Calu3 (cell line): ENCODE measurements at regions not wholly inside any gene's neighbourhood (a gene's known extent, or its start where the extent isn't known, plus 50 kb on each side); places are given as distances from the start of the nearest gene placed in this dataset.

ENCODE experiments used
- BruUV-seq: library from RNA; stranded (reverse); fragments of 400-500 nt; replicated peaks from 2 replicates; lab custom pipeline; 2021; lab: Mats Ljungman, UMichigan
- CTCF ChIA-PET: fragments of 300-600 bp; sonication (Branson Sonifier 250); formaldehyde crosslinking; loops from one replicate; lab custom pipeline; 2022; ENCODE audit warnings: antibody characterized with exemption; lab: Charles Lee
- DNase-seq: peaks from one replicate; pipeline ENCODE4 v3.0.0; 2022
- H3K27ac Mint-ChIP-seq: one replicate; pipeline ENCODE4 v1.8.0; 2022; ENCODE audit warnings: mixed read lengths; ENCODE audit not compliant: unreplicated experiment
- H3K27me3 Mint-ChIP-seq: one replicate; pipeline ENCODE4 v1.8.0; 2022; ENCODE audit warnings: mixed read lengths; ENCODE audit not compliant: unreplicated experiment
- H3K36me3 Mint-ChIP-seq: one replicate; pipeline ENCODE4 v1.8.0; 2022; ENCODE audit warnings: mild to moderate bottlenecking, moderate library complexity, mixed read lengths; ENCODE audit not compliant: insufficient read depth, unreplicated experiment
- H3K4me1 Mint-ChIP-seq: one replicate; pipeline ENCODE4 v1.8.0; 2022; ENCODE audit warnings: mild to moderate bottlenecking, low read depth, mixed read lengths; ENCODE audit not compliant: unreplicated experiment
- H3K4me3 Mint-ChIP-seq: one replicate; pipeline ENCODE4 v1.8.0; 2022; ENCODE audit warnings: mild to moderate bottlenecking, low read depth, moderate library complexity, mixed read lengths; ENCODE audit not compliant: unreplicated experiment
- H3K9me3 Mint-ChIP-seq: one replicate; pipeline ENCODE4 v1.8.0; 2022; ENCODE audit warnings: low read depth, mixed read lengths; ENCODE audit not compliant: unreplicated experiment
- intact Hi-C: fragments of 100-400 bp; cut with micrococcal nuclease; formaldehyde crosslinking; loops from one replicate; pipeline ENCODE4 v1.10.0; 2022; ENCODE audit not compliant: unreplicated experiment
- TF ChIP-seq, protein P1 (sequence below): fragments of 200-600 bp; IDR thresholded peaks from one replicate; pipeline ENCODE4 v1.8.0; 2022; ENCODE audit warnings: antibody characterized with exemption; ENCODE audit not compliant: unreplicated experiment

DNA sequence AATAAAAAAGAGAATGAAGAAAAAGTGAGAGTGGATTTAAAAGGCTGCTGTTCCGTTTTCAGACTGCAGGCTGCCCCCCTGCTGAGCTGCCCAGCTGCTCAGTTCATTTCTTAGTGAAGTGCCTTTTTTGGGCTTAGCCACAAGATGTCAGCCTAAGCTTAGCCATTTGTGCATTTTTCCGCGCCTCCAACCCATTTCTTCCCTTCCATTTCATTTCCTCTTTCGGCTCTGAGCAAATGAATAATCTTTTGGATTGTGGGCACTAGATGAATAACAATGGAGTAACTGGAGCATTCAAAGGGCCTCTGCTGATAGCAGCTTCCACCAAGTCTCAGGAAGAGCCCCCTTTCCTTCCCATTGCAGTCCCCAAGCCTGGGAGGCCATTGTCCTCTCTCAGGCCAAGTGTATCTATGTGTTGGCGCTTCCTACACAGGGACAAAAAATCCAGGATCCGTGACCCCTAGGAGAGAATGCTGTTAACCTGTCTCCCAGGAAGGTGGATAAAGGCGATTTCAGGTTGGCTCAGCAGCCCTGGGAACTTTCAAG, 83.5 kb upstream of the SPTLC3 start:
- Mint-ChIP-seq H3K4me1 (peaks cover 37% of the 10 kb centered on the region), H3K9me3 (no peaks in the 10 kb centered on the region), H3K27me3 (peaks cover 13% of the 10 kb centered on the region), H3K4me3 (no peak overlapping the region), H3K36me3 (no peaks in the 10 kb centered on the region), H3K27ac (no peak overlapping the region)
- CTCF ChIA-PET: interaction anchor here (1.0 to 2.2 kb wide), 3 partner anchors 40 to 621 kb away, joined by 3 to 18 read pairs (median 5); no protein-coding TSS in a partner anchor
- no TSS peak for BruUV-seq
- peak; percentile 59 for DNase-seq
- intact Hi-C loops: loop anchor here (1.0 to 2.0 kb wide), 3 partner anchors 41 to 848 kb away; no protein-coding TSS in a partner anchor
- TF ChIP-seq, protein P1, sequence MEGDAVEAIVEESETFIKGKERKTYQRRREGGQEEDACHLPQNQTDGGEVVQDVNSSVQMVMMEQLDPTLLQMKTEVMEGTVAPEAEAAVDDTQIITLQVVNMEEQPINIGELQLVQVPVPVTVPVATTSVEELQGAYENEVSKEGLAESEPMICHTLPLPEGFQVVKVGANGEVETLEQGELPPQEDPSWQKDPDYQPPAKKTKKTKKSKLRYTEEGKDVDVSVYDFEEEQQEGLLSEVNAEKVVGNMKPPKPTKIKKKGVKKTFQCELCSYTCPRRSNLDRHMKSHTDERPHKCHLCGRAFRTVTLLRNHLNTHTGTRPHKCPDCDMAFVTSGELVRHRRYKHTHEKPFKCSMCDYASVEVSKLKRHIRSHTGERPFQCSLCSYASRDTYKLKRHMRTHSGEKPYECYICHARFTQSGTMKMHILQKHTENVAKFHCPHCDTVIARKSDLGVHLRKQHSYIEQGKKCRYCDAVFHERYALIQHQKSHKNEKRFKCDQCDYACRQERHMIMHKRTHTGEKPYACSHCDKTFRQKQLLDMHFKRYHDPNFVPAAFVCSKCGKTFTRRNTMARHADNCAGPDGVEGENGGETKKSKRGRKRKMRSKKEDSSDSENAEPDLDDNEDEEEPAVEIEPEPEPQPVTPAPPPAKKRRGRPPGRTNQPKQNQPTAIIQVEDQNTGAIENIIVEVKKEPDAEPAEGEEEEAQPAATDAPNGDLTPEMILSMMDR: peak; percentile 66

DNA sequence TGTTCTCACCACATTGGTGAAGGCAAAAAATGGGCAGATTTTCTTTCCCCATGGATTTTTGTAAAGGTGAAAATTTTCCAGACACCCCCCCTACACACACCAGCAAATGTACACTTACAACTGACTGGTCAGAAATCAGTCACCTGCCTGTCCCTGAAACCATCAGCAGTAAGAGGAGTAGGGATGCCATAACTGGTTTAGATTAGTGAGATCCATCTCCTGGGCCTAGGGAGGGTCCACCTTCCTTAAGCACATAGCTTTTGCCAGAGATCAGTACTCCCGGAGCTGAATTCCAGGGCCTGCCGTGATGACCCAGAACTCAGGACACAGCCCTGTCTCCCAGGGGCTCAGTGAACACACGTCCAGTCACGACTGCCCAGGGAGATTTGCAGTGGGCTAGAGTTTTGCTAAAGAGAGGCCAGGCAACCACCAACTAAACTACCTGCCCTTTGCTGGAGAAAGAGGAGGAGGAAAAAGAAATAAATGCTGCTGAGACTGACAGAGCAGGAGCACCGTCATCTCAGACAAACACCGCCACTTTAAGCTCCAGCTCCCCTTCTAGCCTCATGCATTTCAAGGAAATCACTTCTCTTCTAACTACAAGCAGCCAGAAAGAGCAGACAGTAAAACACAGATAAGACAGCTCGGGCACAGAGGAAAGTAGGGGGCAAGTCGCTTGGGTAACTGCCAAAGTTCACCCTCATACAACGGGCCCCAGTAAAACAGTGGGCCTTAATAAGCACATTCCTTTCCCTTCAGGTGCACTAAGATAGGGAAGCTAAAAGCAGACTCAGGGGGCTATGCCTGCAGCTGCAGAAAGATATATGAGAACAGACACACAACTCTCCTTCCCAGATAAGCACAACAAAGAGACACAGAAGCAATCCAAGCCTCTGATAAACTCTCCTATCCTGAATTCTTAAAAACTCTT, 82.6 kb upstream of the SPTLC3 start:
- peaks cover 13% of the 10 kb centered on the region for H3K27me3 Mint-ChIP-seq
- CTCF ChIA-PET: interaction anchor here (1.9 to 2.2 kb wide), 2 partner anchors 39 to 620 kb away, joined by 5 to 18 read pairs; no protein-coding TSS in a partner anchor
- DNase-seq: no peak
- no peak overlapping the region for H3K4me3 Mint-ChIP-seq
- TF ChIP-seq, protein P1: no peak
- no peak overlapping the region for H3K27ac Mint-ChIP-seq
- H3K36me3 Mint-ChIP-seq: no peaks in the 10 kb centered on the region
- intact Hi-C loops: loop anchor here (1.0 to 2.0 kb wide), 3 partner anchors 40 to 847 kb away; no protein-coding TSS in a partner anchor
- BruUV-seq: no TSS peak
- H3K4me1 Mint-ChIP-seq: peaks cover 37% of the 10 kb centered on the region
- no peaks in the 10 kb centered on the region for H3K9me3 Mint-ChIP-seq

DNA sequence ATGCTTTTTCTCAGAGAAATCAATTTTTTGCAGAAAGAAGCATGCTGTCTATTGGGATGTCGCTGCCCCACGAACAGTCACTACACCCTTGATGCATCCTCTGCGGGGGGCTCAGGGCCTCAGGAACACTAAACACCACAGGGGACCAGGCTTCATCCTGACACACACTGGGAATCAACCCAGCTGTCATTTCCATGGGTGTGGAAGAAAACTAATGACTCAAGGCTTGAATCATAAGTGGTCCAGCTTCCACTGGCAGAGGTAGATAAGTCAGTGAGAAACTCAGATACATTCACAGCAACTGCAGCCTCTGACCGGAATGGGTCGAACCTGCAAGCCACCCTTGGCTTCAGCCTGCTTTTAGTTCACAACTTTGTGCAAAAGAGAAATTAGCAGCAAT, 81.3 kb upstream of the SPTLC3 start:
- Mint-ChIP-seq H3K36me3 (no peaks in the 10 kb centered on the region), H3K27ac (no peak overlapping the region), H3K4me1 (peaks cover 37% of the 10 kb centered on the region), H3K4me3 (no peak overlapping the region), H3K27me3 (no peaks in the 10 kb centered on the region), H3K9me3 (no peaks in the 10 kb centered on the region)
- no peak for DNase-seq
- TF ChIP-seq, protein P1: no peak
- CTCF ChIA-PET: no interaction called here
- no TSS peak for BruUV-seq
- intact Hi-C loops: no loop called here

DNA sequence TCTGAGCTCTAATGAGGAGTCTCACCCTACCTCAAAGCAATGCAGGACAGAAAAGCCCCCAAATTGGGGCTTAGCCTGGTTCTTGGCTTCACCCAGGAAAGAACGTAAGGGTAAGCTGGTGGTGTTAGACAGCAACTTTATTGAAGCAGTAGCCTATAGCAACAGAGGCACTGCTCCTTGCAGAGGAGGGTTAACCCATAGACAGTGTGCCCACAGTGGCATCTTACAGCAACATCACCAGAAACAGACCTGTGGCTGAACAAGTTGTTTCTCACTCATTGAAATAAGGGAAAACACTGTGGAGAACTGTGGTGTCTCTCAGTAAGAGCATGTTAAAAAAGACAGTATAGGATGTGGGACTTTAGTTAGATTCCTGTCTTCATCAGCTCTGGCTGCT, 80.4 kb upstream of the SPTLC3 start:
- intact Hi-C loops: no loop called here
- peaks cover 37% of the 10 kb centered on the region for H3K4me1 Mint-ChIP-seq
- H3K4me3 Mint-ChIP-seq: no peak overlapping the region
- no peaks in the 10 kb centered on the region for H3K36me3 Mint-ChIP-seq
- no peak for DNase-seq
- no peaks in the 10 kb centered on the region for H3K9me3 Mint-ChIP-seq
- H3K27me3 Mint-ChIP-seq: no peaks in the 10 kb centered on the region
- TF ChIP-seq, protein P1: no peak
- CTCF ChIA-PET: interaction anchor here (1.0 to 1.9 kb wide), 4 partner anchors 15 to 41 kb away, joined by 3 to 8 read pairs (median 4); no protein-coding TSS in a partner anchor
- no TSS peak for BruUV-seq
- H3K27ac Mint-ChIP-seq: no peak overlapping the region
